NCI-H2081 treated with DMSO at 0.1 percent for 48 hours (cell line): ENCODE measurements at regions not wholly inside any gene's neighbourhood (a gene's known extent, or its start where the extent isn't known, plus 50 kb on each side); places are given as distances from the start of the nearest gene placed in this dataset.

Experiments
- DNase-seq: peaks from one replicate; lab custom pipeline; 2025; lab: John Stamatoyannopoulos, UW

DNA sequence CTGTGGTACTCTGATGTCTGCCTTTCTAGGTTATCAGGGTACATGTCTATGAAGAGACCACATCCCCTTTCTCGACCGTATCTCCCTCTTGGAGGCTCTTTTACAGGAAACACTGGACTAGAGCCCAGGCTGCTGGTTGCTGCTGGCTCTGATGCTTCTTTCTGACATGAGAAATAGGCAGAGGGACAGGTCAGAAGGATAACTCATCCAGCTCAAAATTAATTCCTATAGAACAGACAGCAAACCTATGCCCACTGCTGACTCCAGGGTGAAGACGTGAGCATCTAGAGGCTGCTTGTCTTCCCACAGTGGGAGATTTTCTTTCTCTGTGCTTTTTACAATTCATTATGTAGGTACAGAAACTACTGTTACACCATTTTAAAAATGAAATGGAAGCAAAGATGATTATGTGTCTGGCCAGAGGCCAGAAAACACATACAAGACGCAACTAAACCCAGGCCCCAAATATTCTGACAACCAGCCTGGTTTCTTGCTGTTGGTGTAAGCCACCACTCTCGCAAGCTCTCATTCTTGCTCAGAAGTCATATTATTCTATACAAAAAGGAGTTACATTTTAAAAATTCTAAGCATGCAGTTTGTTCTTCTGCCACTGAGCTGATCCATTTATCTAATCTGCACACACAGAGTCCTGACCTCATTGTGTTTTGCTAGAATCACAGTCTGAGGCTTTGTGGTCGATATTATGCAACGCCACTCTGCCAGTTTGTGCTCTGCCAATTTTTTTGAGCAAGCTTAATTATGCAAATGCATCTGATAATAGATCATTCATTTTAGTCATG lies 424.3 kb downstream of the KIF20B start:
- no peak for DNase-seq

DNA sequence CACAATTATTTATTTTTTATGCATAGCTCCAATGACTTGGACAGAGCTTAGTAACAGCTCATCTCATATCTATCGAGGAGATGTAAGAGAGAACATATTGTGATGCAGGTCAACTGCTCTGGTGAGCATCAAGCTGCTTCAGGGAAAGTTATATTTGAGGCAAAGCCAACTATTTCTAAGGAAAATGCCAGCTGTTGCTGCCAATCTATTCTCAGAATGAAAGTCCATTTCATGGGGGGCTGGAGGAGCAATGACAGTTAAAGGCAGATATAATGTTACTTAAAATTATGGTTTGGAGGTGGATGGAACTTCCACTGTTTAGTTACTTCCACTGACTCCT lies 424.8 kb downstream of the KIF20B start:
- DNase-seq = no peak

DNA sequence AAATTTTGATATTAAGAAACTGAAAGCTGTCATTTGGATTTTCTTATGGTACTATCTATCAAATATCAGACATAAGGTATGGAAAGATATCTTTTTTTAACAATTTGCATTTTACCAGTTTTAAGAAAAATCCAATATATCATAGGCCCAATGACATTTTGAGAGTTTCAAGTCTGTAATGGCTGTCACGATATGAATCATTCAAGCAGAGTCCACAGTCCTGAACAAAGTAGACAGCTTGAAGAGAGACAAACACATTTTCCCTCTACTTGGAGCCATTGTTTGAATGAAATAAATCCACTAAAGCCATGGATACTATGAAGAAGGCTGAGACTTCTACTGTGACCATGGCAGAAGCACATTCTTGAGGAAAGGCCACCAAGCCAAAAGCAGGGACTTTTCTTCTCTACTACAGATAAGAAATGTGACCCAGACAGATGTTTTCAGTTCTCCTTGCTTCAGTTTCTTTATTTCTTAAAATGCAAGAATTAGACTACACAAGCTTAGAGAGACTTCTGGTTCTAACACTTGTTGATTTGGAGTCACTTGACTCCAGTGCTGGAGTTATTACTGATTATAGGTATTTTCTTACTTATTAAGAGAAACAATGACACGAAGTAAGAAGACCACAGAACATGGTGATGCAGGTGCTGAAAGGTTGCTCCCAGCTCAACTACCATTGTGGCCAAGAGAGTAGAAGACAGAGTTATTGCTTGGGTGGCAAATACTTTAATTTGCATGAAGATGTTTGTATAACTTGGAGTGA lies 429.1 kb downstream of the KIF20B start:
- no peak for DNase-seq

DNA sequence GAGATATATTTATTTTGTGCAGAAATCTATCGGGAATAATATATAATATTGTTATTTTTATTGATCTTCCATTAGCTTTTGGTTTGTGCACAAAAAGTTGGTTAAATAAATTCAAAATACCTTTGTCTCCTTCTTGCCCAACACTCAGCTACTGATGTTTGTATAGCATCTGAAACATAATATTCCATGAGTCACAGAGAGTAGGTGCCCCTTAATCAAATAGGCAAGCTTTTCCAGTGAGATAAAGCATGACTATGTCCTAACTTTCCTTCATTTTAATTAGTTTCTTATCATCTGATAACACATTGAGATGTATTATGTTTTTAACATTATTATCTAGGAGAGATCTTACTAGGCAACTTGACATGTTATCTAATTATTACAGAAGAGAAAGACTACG lies 432.2 kb downstream of the KIF20B start:
- no peak for DNase-seq

DNA sequence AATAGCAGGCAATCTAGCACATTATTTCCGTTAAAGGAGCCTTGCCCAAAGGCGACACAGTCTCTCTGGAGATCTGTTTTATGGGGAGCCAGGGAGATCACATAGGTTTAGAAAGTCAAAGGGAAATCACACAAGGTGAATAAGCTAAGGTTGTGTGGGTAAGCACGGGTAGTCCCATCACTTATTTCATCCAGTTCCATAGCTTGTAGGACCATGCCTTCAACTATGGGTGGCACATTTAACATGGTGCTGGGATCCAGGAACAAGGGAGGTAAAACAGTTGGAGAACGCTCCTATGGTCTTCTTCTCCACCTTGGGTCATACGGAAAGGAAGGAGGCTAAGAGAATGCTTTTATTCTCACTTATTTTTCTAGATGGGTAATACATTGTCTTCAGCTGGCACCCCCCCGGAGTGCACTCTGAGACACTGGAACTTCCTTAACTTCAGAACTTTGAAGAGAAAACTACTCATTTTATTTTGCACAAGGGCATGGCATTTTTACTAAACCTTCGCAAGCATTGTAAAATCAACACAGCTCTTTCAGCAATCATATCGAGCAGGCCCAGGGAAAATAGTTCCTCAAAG lies 435.4 kb downstream of the KIF20B start:
- no peak for DNase-seq

DNA sequence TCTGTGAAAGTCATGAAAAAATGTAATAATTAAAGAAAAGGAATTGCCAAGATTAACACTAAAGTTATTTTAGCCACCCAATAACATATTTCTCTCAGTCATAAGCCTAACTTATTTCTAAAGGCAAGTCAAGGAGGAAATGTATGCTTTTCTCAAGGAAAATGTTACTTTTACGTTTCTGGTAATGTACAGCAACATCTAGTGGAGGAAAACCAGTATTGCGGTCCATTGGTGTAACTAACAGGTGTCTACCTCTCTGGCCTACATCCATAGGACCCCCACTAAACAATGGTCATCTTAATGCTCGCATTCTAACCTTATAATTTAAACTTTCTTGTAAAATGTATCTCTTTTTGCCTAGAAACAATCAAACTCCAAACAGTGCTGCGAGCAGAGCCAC lies 437.5 kb downstream of the KIF20B start:
- DNase-seq = no peak

DNA sequence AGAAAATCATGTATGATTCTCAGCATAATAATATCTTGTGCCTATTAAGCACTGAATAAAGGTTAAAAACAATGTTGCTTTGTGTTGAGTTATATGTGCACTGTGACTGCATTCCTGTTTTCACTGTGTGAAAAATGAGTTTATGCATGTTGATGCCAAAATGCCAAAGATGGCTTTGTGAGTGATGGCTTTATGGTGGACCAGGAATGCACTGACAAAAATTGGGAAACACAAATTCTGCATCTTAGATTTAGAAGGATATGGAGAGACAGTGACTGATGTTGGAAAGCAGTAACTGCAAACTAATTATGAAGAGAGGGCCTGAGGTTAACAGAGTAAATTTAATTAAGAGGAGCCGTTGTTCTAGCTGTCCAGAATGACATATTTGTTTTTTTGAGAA lies 440.4 kb downstream of the KIF20B start:
- no peak for DNase-seq

- DNase-seq = no peak
Measured at GRCh38 chr10:90143937-90144336, 442.5 kb downstream of the KIF20B start.

DNA sequence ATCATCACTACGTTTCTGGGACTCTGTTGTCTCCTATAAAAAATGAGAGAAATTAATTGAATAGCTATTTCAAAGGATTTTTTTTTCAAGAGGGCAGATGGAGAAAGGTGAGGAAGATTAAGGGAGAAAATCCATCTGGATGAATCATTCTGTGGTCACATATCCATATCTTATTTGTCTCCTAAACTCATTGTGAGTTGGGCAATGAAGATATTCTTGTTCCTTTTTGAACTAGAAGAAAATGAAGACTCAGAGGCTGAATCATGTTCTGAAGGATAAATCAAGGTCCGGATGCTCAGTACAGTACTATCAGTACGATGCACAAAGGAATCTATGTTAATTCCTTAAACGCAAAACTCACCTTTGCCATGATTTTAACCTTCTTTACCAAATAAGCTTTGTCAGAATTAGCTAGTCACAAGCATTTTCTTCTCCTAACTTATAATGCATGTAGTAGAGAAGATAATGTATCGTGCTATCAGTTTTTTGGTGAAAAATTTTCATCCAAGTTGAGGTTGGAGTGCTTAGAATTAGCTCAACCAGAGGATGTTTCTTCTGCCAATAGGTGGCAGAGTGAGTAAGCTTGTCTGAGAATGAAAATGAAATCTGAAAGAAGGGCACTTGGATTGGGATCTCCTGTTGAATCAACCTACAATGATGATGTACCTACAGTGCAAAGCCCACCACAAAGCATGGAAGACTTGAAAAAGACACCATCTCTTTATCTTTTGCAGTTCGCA lies 446.9 kb downstream of the KIF20B start:
- no peak for DNase-seq

DNA sequence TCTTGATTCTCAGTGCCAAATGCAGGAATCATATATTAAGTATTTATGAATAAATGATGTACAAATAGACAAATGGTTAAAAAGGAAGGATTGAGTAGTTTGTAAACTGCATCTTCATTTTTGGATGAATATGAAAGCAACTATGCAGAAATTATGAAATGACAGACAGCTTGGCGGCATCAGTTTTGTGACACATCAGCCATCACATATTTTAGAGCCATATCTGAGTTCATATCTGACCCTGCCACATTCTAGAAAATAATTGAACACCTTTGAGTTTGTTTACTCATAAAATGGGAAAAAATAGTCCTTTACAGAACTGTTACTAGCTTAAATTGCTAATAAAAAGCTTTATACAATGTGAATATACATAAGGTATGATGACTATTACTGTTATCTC lies 448.2 kb downstream of the KIF20B start:
- DNase-seq = no peak

GRCh38 chr10:90162271-90162853 lies 461.0 kb downstream of the KIF20B start:
- DNase-seq = no peak

DNA sequence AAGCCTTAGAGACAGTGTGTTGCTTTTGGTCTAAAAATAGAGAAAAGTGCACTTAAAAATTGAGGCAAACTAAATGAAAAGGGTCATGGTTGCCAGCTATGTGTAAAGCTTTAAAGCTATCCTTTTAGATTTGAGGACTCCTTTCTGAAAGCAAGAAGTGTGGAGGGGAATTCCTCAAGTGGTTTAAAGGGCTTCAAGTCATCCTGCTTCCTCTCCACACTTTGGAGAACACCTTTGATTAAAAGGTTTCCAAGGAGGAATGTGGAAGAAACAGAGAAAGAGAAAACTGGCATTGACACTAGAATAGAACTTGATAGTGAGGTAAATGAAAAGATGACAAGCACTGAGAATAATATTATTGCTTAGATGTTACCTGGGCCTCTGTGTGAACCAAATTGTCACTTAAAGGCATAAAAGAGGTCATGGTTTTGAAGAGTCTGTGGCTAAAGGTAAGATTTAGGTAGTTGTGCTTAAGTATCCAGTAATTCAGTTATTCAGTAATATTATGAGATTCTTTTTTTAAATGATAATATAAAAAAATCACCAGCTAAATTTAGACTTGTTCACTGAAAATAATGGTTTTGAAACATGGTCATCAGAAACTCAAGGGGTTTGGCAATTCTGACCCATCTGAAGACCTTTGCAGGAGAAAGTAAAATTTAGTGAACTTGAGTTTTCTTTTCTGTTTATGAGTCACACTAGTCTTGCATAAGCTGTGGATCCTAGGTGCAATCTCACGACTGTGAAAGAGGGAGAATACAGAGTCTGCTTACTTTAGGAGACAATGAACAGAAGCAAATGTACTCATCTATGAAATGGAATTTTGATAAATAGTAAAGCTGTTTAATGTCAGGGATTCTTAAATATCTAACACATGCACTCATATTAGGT lies 466.0 kb downstream of the KIF20B start:
- no peak for DNase-seq

DNA sequence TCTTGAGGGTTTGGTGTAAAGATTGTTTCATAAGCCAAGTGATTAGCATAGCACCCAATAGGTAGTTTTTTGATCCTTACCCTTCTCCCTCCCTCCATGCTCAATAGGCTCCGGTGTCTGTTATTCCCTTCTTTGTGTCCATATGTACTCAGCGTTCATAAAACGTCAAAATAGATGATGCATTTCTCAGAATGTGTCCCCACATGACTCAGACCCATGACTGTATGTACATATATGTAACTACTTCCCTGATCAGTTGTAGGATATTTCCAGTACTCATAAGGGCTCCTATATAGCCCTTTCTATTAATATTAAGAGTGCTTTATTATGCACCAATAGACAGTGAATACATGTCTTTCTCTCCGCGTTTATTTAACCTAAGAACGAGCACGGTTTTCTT lies 466.9 kb downstream of the KIF20B start:
- no peak for DNase-seq

DNA sequence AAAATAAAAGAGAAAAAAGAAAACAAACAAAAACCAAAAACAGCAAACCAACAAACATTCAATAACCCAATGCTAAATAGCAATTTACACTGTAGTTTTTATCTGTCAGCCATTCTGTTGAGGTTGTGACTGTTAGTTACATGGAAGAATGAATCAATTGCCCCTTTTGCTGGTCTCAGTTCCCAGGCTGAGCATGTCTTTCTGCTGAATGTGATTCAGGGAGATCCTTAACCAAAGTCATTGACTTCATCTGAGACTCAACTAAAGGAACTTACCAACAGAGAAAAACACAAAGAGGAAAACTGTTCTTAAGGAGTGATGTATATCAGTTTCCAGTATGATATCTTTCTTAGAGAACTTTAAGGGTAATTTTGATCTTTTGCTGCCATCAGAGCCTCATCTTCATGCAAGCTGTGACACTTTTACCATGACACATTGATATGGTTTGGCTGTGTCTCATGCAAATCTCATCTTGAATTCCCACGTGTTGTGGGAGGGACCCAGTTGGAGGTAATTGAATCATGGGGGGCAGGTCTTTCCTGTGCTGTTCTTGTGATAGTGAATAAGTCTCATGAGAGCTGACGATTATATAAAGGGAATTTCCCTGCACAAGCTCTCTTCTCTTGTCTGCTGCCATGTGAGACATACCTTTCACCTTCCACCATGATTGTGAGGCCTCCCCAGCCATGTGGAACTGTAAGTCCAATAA lies 469.8 kb downstream of the KIF20B start:
- no peak for DNase-seq

GRCh38 chr10:90174531-90174930 lies 473.1 kb downstream of the KIF20B start:
- DNase-seq = no peak

GRCh38 chr10:90175161-90175681 lies 473.8 kb downstream of the KIF20B start:
- DNase-seq = no peak

DNA sequence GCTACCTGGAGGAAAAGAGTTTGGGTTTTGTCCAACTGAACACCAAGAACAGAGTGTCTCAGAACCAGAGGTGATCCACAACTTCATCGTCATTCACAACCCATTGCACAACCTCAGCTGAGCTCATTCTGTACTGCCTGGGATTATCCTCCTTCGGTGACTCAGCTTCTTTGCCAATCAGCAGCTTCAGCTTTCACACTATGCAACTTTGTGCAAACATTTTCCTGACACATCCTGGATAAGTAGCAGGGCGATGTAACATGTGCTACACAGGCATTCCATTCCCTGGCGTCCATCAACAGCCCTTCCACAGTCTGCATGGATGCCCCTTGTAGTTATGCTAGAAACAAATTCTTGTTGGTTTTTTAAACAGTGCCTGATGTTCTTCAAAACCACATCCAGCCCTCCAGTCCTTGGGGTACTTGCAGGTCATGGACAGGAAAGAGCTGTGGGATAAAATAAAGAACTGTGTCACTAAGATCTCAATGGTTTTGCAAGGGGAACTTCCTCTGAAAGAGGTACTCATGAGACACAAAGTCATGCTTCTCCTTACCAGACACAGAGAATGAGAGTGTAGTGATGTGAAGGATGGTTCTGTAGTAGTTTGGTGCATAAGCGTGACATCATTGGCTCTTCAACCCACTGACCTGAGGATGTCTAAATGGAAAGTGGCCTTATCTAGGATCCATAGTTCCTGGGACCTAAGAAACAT lies 478.5 kb downstream of the KIF20B start:
- no peak for DNase-seq

DNA sequence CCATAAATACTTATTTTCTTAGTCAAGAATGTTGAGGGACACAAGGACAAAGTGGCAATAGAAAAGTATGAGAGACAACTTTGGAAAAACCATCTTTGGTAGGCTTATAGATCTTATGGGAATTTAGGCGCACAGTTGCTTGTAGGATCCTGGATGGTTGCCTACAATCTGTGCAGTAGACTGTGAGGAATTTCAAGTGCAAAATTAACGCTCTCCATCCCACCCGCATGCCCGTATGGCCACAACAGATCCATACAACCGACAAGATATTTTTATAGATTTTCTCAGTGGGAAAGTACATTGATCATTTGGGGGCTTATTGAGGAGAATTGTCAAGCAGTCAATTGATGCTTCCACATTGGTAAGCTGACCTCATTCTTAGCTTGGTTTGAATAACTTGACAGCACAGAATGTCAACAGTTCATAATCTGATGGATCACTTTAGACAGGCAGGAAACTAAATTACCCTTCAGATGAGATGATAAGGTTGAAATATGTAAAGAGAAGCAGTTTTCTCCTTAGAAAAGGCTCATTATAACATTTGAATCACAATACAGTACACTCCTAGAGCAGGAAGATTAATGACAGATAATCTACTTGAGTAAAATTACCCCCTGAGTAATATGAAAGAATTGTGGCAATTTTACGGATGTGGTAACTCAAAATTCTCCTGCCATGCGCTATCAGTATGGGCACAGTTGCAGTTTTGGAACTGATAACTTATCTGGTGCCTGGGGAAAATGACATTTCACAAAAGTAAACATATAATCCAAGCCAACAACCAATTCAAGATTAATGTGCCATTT lies 479.7 kb downstream of the KIF20B start:
- no peak for DNase-seq

- DNase-seq = no peak
Measured at GRCh38 chr10:90192825-90193224, 491.4 kb downstream of the KIF20B start.
